NCI-H69 (cell line): ENCODE measurements at regions not wholly inside any gene's neighbourhood (a gene's known extent, or its start where the extent isn't known, plus 50 kb on each side); places are given as distances from the start of the nearest gene placed in this dataset.

ENCODE experiments used
- DNase-seq: peaks from one replicate; lab custom pipeline; 2025; lab: John Stamatoyannopoulos, UW

- DNase-seq = no peak
These were observed 242.9 kb downstream of the HAUS1 start for GRCh38 chr18:46346896-46347630.

GRCh38 chr18:46350598-46351159 is 246.5 kb downstream of the HAUS1 start:
- DNase-seq = no peak

GRCh38 chr18:46352520-46353250 is 248.5 kb downstream of the HAUS1 start:
- DNase-seq = no peak

- DNase-seq = no peak
These were observed 249.3 kb downstream of the HAUS1 start for GRCh38 chr18:46353460-46353859.

GRCh38 chr18:46356278-46357033 is 252.3 kb downstream of the HAUS1 start:
- DNase-seq = peak; percentile 18

GRCh38 chr18:46360102-46360699 is 256.0 kb downstream of the HAUS1 start:
- DNase-seq = no peak

- DNase-seq = no peak
These were observed 256.7 kb downstream of the HAUS1 start for GRCh38 chr18:46360866-46361265.

- DNase-seq = no peak
These were observed 258.3 kb downstream of the HAUS1 start for GRCh38 chr18:46362533-46362932.

- no peak for DNase-seq
These were observed 259.9 kb downstream of the HAUS1 start for GRCh38 chr18:46364048-46364447.

GRCh38 chr18:46366201-46366600 is 262.0 kb downstream of the HAUS1 start:
- no peak for DNase-seq

GRCh38 chr18:46366751-46367376 is 262.7 kb downstream of the HAUS1 start:
- peak; percentile 32 for DNase-seq

GRCh38 chr18:46369323-46369722 is 265.1 kb downstream of the HAUS1 start:
- no peak for DNase-seq

- no peak for DNase-seq
These were observed 266.7 kb downstream of the HAUS1 start for GRCh38 chr18:46370898-46371297.

- DNase-seq = no peak
These were observed 268.5 kb downstream of the HAUS1 start for GRCh38 chr18:46372670-46373069.

GRCh38 chr18:46373131-46373530 is 268.9 kb downstream of the HAUS1 start:
- DNase-seq = no peak

GRCh38 chr18:46373791-46374190 is 269.6 kb downstream of the HAUS1 start:
- peak; percentile 86 for DNase-seq

GRCh38 chr18:46374850-46375249 is 270.7 kb downstream of the HAUS1 start:
- peak; percentile 18 for DNase-seq

- DNase-seq = no peak
These were observed 273.4 kb downstream of the HAUS1 start for GRCh38 chr18:46377557-46377956.

GRCh38 chr18:46378126-46378863 is 274.1 kb downstream of the HAUS1 start:
- peak; percentile 23 for DNase-seq

- peak; percentile 23 for DNase-seq
These were observed 274.7 kb downstream of the HAUS1 start for GRCh38 chr18:46378864-46379207.
